ENCODE measurements at regions not wholly inside any gene's neighbourhood (a gene's known extent, or its start where the extent isn't known, plus 50 kb on each side); places are given as distances from the start of the nearest gene placed in this dataset.

DNA sequence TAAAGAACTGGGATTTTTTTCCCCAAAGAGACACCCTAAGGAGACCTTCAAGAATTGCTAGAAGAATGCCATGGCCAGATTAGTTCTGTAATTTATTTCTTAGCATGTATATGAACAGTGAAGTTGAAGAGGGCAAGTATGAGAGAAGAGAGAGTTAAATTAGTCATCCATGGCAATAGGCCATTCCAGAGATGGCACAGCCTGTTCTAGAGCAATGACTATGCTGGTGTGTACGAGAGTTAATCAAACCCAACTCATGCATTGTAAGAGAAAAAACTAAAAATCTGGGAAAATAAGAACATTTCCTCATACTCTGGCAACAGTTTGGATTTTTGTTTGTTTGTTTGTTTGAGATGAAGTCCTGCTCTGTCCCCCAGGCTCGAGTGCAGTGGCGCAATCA, 112.1 kb upstream of the PIK3C3 start:
- no peak overlapping the region for H2BK120ac ChIP-seq (replicated peaks; ENCODE audit: low read depth, low read length)
- 95% methylated on average over 3 of the region's 3 CpGs; no CpG with 5 or more reads in 1 of the 2 experiments for WGBS, 2 experiments (ENCODE audit: extremely low coverage in 1 of 2, insufficient coverage in 1 of 2, insufficient read length in 1 of 2, insufficient replicate concordance in 2 of 2, low coverage in 1 of 2, low lambda C conversion rate in 2 of 2, missing lambda C conversion rate in 1 of 2)
- H3K4me1 ChIP-seq (replicated peaks in 1 of 4; ENCODE audit: control insufficient read depth in 3 of 4, insufficient read depth in 4 of 4, low read length in 3 of 4): no peaks in the 10 kb centered on the region
- H3K27me3 ChIP-seq (replicated peaks in 1 of 4; ENCODE audit: control insufficient read depth in 3 of 4, extremely low read depth in 1 of 4, insufficient read depth in 3 of 4, low read length in 3 of 4): peaks cover 0 to 1% (median 0%) of the 10 kb centered on the region in 4 experiments; a peak in 1 of 7 replicates
- CTCF ChIA-PET (ENCODE audit: partially characterized antibody): no interaction called here
- no peak overlapping the region for H3K4ac ChIP-seq (replicated peaks; ENCODE audit: insufficient read length, low read depth, low read length)
- H2AK5ac ChIP-seq (ENCODE audit: low read depth, low read length): no peak overlapping the region
- H3K56ac ChIP-seq (replicated peaks; ENCODE audit: insufficient read length, low read depth, low read length): no peak overlapping the region
- TF ChIP-seq KDM1A (IDR thresholded peaks at IDR 0.05; ENCODE audit: borderline replicate concordance, low read length) (no peak), POLR2AphosphoS5 (IDR thresholded peaks at IDR 0.05; ENCODE audit: low read depth, low read length) (no peak), SAP30 (IDR thresholded peaks at IDR 0.05; ENCODE audit: insufficient read depth, insufficient replicate concordance, low read length) (no peak), SRF (IDR thresholded peaks at IDR 0.05; ENCODE audit: low read depth, low read length) (no peak)
- TF ChIP-seq, protein P1, sequence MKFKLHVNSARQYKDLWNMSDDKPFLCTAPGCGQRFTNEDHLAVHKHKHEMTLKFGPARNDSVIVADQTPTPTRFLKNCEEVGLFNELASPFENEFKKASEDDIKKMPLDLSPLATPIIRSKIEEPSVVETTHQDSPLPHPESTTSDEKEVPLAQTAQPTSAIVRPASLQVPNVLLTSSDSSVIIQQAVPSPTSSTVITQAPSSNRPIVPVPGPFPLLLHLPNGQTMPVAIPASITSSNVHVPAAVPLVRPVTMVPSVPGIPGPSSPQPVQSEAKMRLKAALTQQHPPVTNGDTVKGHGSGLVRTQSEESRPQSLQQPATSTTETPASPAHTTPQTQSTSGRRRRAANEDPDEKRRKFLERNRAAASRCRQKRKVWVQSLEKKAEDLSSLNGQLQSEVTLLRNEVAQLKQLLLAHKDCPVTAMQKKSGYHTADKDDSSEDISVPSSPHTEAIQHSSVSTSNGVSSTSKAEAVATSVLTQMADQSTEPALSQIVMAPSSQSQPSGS (IDR thresholded peaks at IDR 0.05; ENCODE audit: low read length): no peak
- no peak overlapping the region for H2AFZ ChIP-seq (ENCODE audit: low read length)
- no peak for FAIRE-seq
- no peaks in the 10 kb centered on the region for H3K79me1 ChIP-seq (ENCODE audit: low read depth, low read length)
- H3K9me3 ChIP-seq (ENCODE audit: insufficient read depth in 2 of 2, low read depth in 1 of 2, low read length in 1 of 2): no peaks in the 10 kb centered on the region
- no peak overlapping the region for H2BK12ac ChIP-seq (ENCODE audit: low read depth, low read length)
- no peak overlapping the region for H3K23ac ChIP-seq (ENCODE audit: insufficient read length)
- H3K4me3 ChIP-seq (ENCODE audit: extremely low read depth in 1 of 4, insufficient read depth in 2 of 4, low read depth in 3 of 4, low read length in 4 of 4): no peak overlapping the region
- no peak overlapping the region for H3K4me2 ChIP-seq (ENCODE audit: insufficient read depth in 1 of 2, low read depth in 2 of 2, low read length in 2 of 2)
- no peak overlapping the region for H3K27ac ChIP-seq (ENCODE audit: low read depth, low read length)
- DNase-seq (ENCODE audit: low read depth in 1 of 2, low spot score in 2 of 2): no peak
- POLR2A ChIA-PET (ENCODE audit: partially characterized antibody): no interaction called here
- no peak overlapping the region for H4K8ac ChIP-seq (ENCODE audit: extremely low read depth, insufficient read depth, low read length)
- H2BK20ac ChIP-seq (ENCODE audit: low read length): no peak overlapping the region
- H3K79me2 ChIP-seq (ENCODE audit: control insufficient read depth in 1 of 2, insufficient read depth in 2 of 2, low read length in 2 of 2): no peaks in the 10 kb centered on the region
- H4K91ac ChIP-seq (replicated peaks; ENCODE audit: insufficient read length, low read length): no peak overlapping the region
- no peak overlapping the region for H2BK5ac ChIP-seq (ENCODE audit: low read depth, low read length)
- no peak overlapping the region for H3K9ac ChIP-seq (replicated peaks in 1 of 4; ENCODE audit: extremely low read depth in 1 of 4, low read depth in 3 of 4, low read length in 3 of 4)
- no peaks in the 10 kb centered on the region for H4K20me1 ChIP-seq (replicated peaks in 1 of 2; ENCODE audit: control insufficient read depth in 1 of 2, insufficient read depth in 2 of 2, low read length in 2 of 2)
- no peak overlapping the region for H2BK15ac ChIP-seq (ENCODE audit: low read length)
- H3K14ac ChIP-seq (ENCODE audit: insufficient read length): no peak overlapping the region
- no peak overlapping the region for H3K18ac ChIP-seq (ENCODE audit: extremely low read depth, low read length)
- no peak overlapping the region for H4K5ac ChIP-seq (ENCODE audit: insufficient read length, low read depth, low read length)
- no peaks in the 10 kb centered on the region; the same call in 1 of the 2 replicates for H3K23me2 ChIP-seq (ENCODE audit: low read depth, low read length)
- H3K36me3 ChIP-seq (ENCODE audit: control insufficient read depth in 2 of 4, insufficient read depth in 4 of 4, low read length in 3 of 4): no peaks in the 10 kb centered on the region

Measured in H1 (cell line).